Endodermal cell (in vitro differentiated cells): ENCODE measurements at regions not wholly inside any gene's neighbourhood (a gene's known extent, or its start where the extent isn't known, plus 50 kb on each side); places are given as distances from the start of the nearest gene placed in this dataset.
A peak's percentile ranks its signal among the peaks of the same experiment; 100 is the strongest.

Source experiments
- DNase-seq: peaks from one replicate; pipeline ENCODE4 v3.0.0-alpha.2; 2017
- H3K27ac ChIP-seq: 2 replicates; pipeline ENCODE4 v1.5.1; 2013; ENCODE audit warnings: mild to moderate bottlenecking, low read depth, low read length, moderate library complexity
- H3K27me3 ChIP-seq: 2 replicates; pipeline ENCODE4 v1.6.1; 2013; ENCODE audit warnings: mild to moderate bottlenecking, low read length, moderate library complexity; ENCODE audit not compliant: insufficient read depth, control insufficient read depth, poor library complexity, severe bottlenecking
- H3K36me3 ChIP-seq: 2 replicates; pipeline ENCODE4 v1.7.0; 2013; ENCODE audit warnings: mild to moderate bottlenecking, low read length, moderate library complexity; ENCODE audit not compliant: control insufficient read depth, insufficient read depth
- H3K4me1 ChIP-seq: one replicate; pipeline ENCODE4 v1.7.0; 2013; ENCODE audit warnings: low read length; ENCODE audit not compliant: control insufficient read depth, insufficient read depth
- H3K4me3 ChIP-seq: 2 replicates; pipeline ENCODE4 v1.5.1; 2013; ENCODE audit warnings: mild to moderate bottlenecking, low read length, moderate library complexity
- H3K9ac ChIP-seq: 2 replicates; pipeline ENCODE4 v1.6.1; 2013; ENCODE audit warnings: mild to moderate bottlenecking, low read length, moderate library complexity; ENCODE audit not compliant: poor library complexity, severe bottlenecking; ENCODE audit errors: extremely low read depth
- H3K9me3 ChIP-seq: 2 replicates; pipeline ENCODE4 v1.6.1; 2013; ENCODE audit warnings: mild to moderate bottlenecking, low read length, moderate library complexity; ENCODE audit not compliant: control insufficient read depth
- H3K27ac Mint-ChIP-seq: 2 replicates; pipeline ENCODE4 v1.8.0; 2020; ENCODE audit warnings: mixed read lengths
- H3K27me3 Mint-ChIP-seq: 2 replicates; pipeline ENCODE4 v1.8.0; 2021; ENCODE audit warnings: mild to moderate bottlenecking, mixed read lengths; ENCODE audit not compliant: insufficient read depth
- H3K36me3 Mint-ChIP-seq: 2 replicates; pipeline ENCODE4 v1.8.0; 2020; ENCODE audit warnings: low read depth, mixed read lengths
- H3K4me1 Mint-ChIP-seq: 2 replicates; pipeline ENCODE4 v1.8.0; 2020; ENCODE audit warnings: mixed read lengths
- H3K4me3 Mint-ChIP-seq: 2 replicates; pipeline ENCODE4 v1.8.0; 2020; ENCODE audit warnings: mild to moderate bottlenecking, moderate library complexity, mixed read lengths
- H3K9me3 Mint-ChIP-seq: 2 replicates; pipeline ENCODE4 v1.8.0; 2020; ENCODE audit warnings: mild to moderate bottlenecking, mixed read lengths
- WGBS, 2 experiments: methylation state at CpG; one replicate each; pipeline versions ENCODE4 v1.1.5 to v1.1.7; 2013; ENCODE audit warnings: missing lambda C conversion rate in 2 of 2, mixed read lengths in 1 of 2; ENCODE audit not compliant: insufficient coverage in 1 of 2, insufficient read length in 1 of 2; 5-methylcytosine and 5-hydroxymethylcytosine counted together
- TF ChIP-seq, protein P1 (sequence below): fragments of 200-600 bp; sonication (generic); conservative IDR thresholded peaks from 2 replicates; pipeline ENCODE4 v1.5.0; 2021; ENCODE audit warnings: antibody characterized with exemption, mild to moderate bottlenecking

DNA sequence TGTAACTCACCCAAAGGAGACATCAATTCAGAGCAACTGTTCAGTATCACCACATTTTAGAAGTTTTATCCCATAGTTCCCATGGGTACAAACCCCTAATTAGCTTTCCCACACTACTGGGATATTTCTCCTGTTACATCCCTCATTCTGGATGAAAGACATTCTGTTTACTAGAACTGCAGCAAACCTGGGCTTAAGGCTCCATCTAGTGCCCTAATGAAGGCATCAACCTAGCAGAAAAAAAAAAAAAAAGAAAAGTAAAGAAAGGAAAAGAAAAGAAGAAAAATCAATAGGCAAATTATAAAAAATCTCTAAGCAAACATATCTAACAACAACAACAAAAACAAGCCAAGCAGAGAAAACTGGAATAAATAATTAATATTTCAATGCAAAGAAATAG is 133.7 kb upstream of the CPXCR1 start:
- Histone ChIP-seq H3K4me3 (no peak overlapping the region), H3K27ac (no peak overlapping the region)

DNA sequence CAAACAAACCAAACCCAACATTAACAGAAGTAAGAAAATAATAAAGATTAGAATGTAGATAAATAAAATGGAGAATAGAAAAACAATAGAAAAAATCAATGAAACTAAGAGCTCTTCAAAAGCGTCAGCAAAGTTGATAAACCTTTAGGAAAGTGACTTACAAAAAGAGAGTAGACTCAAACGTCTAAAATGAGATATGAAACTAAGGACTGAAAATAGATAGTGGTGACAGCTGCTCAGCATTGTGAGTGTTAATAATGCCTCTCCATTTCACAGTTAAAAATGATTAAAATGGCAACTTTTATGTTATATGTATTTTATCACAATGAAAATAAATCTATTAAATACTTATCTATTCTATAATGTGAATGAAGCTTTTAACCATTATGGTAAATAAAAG is 125.7 kb upstream of the CPXCR1 start:
- Mint-ChIP-seq H3K4me3 (no peak overlapping the region), H3K4me1 (no peaks in the 10 kb centered on the region), H3K36me3 (no peaks in the 10 kb centered on the region), H3K27me3 (no peaks in the 10 kb centered on the region), H3K27ac (no peak overlapping the region), H3K9me3 (peaks cover 5% of the 10 kb centered on the region)
- no peaks in the 10 kb centered on the region for H3K9me3 ChIP-seq
- no peak overlapping the region for H3K9ac ChIP-seq
- no peak overlapping the region for H3K4me3 ChIP-seq
- no peak for DNase-seq
- no peak overlapping the region for H3K27ac ChIP-seq
- no peaks in the 10 kb centered on the region for H3K36me3 ChIP-seq
- no peaks in the 10 kb centered on the region for H3K27me3 ChIP-seq
- WGBS, 2 experiments: 83% methylated on average over 2 of the region's 2 CpGs; no CpG with 5 or more reads in 1 of the 2 experiments
- H3K4me1 ChIP-seq: no peaks in the 10 kb centered on the region
- TF ChIP-seq, protein P1, sequence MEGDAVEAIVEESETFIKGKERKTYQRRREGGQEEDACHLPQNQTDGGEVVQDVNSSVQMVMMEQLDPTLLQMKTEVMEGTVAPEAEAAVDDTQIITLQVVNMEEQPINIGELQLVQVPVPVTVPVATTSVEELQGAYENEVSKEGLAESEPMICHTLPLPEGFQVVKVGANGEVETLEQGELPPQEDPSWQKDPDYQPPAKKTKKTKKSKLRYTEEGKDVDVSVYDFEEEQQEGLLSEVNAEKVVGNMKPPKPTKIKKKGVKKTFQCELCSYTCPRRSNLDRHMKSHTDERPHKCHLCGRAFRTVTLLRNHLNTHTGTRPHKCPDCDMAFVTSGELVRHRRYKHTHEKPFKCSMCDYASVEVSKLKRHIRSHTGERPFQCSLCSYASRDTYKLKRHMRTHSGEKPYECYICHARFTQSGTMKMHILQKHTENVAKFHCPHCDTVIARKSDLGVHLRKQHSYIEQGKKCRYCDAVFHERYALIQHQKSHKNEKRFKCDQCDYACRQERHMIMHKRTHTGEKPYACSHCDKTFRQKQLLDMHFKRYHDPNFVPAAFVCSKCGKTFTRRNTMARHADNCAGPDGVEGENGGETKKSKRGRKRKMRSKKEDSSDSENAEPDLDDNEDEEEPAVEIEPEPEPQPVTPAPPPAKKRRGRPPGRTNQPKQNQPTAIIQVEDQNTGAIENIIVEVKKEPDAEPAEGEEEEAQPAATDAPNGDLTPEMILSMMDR: no peak

More for the DNA sequence above, 133.7 kb upstream of the CPXCR1 start:
- TF ChIP-seq, protein P1: peak; percentile 91
- Mint-ChIP-seq H3K4me3 (no peak overlapping the region), H3K9me3 (peaks cover 10% of the 10 kb centered on the region), H3K36me3 (no peaks in the 10 kb centered on the region), H3K4me1 (peaks cover 6% of the 10 kb centered on the region), H3K27me3 (no peaks in the 10 kb centered on the region), H3K27ac (no peak overlapping the region)
- Histone ChIP-seq H3K9ac (no peak overlapping the region), H3K4me1 (no peaks in the 10 kb centered on the region), H3K27me3 (no peaks in the 10 kb centered on the region), H3K36me3 (no peaks in the 10 kb centered on the region), H3K9me3 (no peaks in the 10 kb centered on the region)
- DNase-seq: peak; percentile 57

DNA sequence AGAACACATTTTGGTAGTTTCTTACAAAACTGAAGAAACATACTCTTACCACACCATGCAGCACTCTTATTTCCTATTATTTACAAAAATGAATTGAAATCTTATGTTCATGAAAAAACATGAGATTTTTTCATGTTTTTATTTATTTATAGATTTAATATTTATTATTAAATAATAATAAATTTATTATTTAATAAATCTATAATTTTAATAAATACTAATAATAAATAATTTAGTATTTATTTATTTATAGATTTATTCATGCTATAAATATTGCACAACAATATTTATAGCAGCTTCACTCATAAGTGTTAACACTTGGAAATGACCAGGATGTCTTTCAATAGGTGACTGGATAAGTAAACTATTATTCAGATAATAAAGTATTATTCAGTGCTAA is 91.6 kb upstream of the CPXCR1 start:
- Histone ChIP-seq H3K9ac (no peak overlapping the region), H3K9me3 (no peaks in the 10 kb centered on the region), H3K4me3 (no peak overlapping the region), H3K4me1 (no peaks in the 10 kb centered on the region), H3K36me3 (no peaks in the 10 kb centered on the region), H3K27me3 (no peaks in the 10 kb centered on the region), H3K27ac (no peak overlapping the region)
- no peak overlapping the region for H3K27ac Mint-ChIP-seq
- H3K36me3 Mint-ChIP-seq: no peaks in the 10 kb centered on the region
- TF ChIP-seq, protein P1: no peak
- no peaks in the 10 kb centered on the region for H3K4me1 Mint-ChIP-seq
- no peak overlapping the region for H3K4me3 Mint-ChIP-seq
- H3K27me3 Mint-ChIP-seq: peaks cover 11% of the 10 kb centered on the region
- DNase-seq: no peak
- no peaks in the 10 kb centered on the region for H3K9me3 Mint-ChIP-seq
